GM23338 (cell line): ENCODE measurements at regions not wholly inside any gene's neighbourhood (a gene's known extent, or its start where the extent isn't known, plus 50 kb on each side); places are given as distances from the start of the nearest gene placed in this dataset.

ENCODE experiments used
- EZH2 ChIP-seq: fragments of 200-600 bp; sonication (generic); IDR thresholded peaks from one replicate; pipeline ENCODE4 v1.8.0; 2017; ENCODE audit warnings: antibody characterized with exemption, mild to moderate bottlenecking, low read depth; ENCODE audit not compliant: unreplicated experiment
- EZH2phosphoT487 ChIP-seq: fragments of 200-600 bp; sonication (generic); IDR thresholded peaks from one replicate; pipeline ENCODE4 v1.8.1; 2018; ENCODE audit warnings: antibody characterized with exemption; ENCODE audit not compliant: unreplicated experiment
- JUNB ChIP-seq: IDR thresholded peaks from one replicate; pipeline ENCODE4 v1.6.1; 2016; ENCODE audit warnings: antibody characterized with exemption; ENCODE audit not compliant: unreplicated experiment
- NANOG ChIP-seq: IDR thresholded peaks from 2 replicates; pipeline ENCODE4 v1.6.1; 2016; ENCODE audit warnings: antibody characterized with exemption, borderline replicate concordance
- POLR2AphosphoS5 ChIP-seq: IDR thresholded peaks from 2 replicates; pipeline ENCODE4 v1.6.1; 2016; ENCODE audit warnings: antibody characterized with exemption, low read depth
- STAT1 ChIP-seq: IDR thresholded peaks from one replicate; pipeline ENCODE4 v1.6.1; 2016; ENCODE audit warnings: antibody characterized with exemption; ENCODE audit not compliant: unreplicated experiment
- ZNF114 ChIP-seq: fragments of 250-450 bp; sonication (Bioruptor Pico); IDR thresholded peaks from 2 replicates; pipeline ENCODE4 v1.5.0; 2020; ENCODE audit warnings: mild to moderate bottlenecking, moderate library complexity
- TF ChIP-seq, protein P1 (sequence below): fragments of 250-450 bp; sonication (Bioruptor Pico); IDR thresholded peaks from 2 replicates; pipeline ENCODE4 v1.5.0; 2020; ENCODE audit warnings: mild to moderate bottlenecking, moderate library complexity
- TF ChIP-seq, protein P2 (sequence below): IDR thresholded peaks from one replicate; pipeline ENCODE4 v1.6.1; 2018; ENCODE audit warnings: antibody characterized with exemption; ENCODE audit not compliant: unreplicated experiment
- TF ChIP-seq, protein P3 (sequence below), 2 experiments: fragments of 200-600 bp in 1 of 2; sonication (generic) in 1 of 2; conservative IDR thresholded peaks; 2 replicates each; pipeline versions ENCODE4 v1.5.1 to v1.6.1; 2016 to 2017; ENCODE audit warnings: antibody characterized with exemption in 2 of 2, low read depth in 2 of 2, mild to moderate bottlenecking in 2 of 2, moderate library complexity in 1 of 2

DNA sequence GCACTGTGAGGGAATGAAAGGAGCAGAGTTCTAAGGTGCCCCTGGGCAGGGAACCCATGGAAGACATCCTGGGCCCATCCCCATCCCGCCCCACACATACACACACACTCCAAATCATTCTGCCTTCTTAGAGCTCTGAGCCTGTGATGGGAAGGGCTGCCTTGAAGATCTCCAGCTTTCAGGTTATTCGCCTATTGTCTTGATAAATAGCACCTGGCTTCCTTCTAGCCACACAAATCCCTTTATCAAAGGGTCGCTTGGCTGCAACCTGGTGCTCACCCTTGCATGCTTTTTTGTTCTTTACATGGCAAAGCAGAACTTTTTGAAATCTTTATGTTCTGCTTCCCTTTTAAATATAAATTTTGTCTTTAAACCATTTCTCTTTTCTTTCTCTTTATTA lies 112.2 kb upstream of the TMTC1 start (continued):
- TF ChIP-seq, protein P1, sequence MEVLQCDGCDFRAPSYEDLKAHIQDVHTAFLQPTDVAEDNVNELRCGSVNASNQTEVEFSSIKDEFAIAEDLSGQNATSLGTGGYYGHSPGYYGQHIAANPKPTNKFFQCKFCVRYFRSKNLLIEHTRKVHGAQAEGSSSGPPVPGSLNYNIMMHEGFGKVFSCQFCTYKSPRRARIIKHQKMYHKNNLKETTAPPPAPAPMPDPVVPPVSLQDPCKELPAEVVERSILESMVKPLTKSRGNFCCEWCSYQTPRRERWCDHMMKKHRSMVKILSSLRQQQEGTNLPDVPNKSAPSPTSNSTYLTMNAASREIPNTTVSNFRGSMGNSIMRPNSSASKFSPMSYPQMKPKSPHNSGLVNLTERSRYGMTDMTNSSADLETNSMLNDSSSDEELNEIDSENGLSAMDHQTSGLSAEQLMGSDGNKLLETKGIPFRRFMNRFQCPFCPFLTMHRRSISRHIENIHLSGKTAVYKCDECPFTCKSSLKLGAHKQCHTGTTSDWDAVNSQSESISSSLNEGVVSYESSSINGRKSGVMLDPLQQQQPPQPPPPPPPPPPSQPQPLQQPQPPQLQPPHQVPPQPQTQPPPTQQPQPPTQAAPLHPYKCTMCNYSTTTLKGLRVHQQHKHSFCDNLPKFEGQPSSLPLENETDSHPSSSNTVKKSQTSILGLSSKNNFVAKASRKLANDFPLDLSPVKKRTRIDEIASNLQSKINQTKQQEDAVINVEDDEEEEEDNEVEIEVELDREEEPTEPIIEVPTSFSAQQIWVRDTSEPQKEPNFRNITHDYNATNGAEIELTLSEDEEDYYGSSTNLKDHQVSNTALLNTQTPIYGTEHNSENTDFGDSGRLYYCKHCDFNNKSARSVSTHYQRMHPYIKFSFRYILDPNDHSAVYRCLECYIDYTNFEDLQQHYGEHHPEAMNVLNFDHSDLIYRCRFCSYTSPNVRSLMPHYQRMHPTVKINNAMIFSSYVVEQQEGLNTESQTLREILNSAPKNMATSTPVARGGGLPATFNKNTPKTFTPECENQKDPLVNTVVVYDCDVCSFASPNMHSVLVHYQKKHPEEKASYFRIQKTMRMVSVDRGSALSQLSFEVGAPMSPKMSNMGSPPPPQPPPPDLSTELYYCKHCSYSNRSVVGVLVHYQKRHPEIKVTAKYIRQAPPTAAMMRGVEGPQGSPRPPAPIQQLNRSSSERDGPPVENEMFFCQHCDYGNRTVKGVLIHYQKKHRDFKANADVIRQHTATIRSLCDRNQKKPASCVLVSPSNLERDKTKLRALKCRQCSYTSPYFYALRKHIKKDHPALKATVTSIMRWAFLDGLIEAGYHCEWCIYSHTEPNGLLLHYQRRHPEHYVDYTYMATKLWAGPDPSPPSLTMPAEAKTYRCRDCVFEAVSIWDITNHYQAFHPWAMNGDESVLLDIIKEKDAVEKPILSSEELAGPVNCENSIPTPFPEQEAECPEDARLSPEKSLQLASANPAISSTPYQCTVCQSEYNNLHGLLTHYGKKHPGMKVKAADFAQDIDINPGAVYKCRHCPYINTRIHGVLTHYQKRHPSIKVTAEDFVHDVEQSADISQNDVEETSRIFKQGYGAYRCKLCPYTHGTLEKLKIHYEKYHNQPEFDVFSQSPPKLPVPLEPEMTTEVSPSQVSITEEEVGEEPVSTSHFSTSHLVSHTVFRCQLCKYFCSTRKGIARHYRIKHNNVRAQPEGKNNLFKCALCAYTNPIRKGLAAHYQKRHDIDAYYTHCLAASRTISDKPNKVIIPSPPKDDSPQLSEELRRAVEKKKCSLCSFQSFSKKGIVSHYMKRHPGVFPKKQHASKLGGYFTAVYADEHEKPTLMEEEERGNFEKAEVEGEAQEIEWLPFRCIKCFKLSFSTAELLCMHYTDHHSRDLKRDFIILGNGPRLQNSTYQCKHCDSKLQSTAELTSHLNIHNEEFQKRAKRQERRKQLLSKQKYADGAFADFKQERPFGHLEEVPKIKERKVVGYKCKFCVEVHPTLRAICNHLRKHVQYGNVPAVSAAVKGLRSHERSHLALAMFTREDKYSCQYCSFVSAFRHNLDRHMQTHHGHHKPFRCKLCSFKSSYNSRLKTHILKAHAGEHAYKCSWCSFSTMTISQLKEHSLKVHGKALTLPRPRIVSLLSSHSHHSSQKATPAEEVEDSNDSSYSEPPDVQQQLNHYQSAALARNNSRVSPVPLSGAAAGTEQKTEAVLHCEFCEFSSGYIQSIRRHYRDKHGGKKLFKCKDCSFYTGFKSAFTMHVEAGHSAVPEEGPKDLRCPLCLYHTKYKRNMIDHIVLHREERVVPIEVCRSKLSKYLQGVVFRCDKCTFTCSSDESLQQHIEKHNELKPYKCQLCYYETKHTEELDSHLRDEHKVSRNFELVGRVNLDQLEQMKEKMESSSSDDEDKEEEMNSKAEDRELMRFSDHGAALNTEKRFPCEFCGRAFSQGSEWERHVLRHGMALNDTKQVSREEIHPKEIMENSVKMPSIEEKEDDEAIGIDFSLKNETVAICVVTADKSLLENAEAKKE (CRISPR knock-in tag) = no peak
- TF ChIP-seq JUNB (no peak), ZNF114 (CRISPR knock-in tag) (no peak), NANOG (no peak), POLR2AphosphoS5 (no peak), STAT1 (no peak), EZH2 (no peak), EZH2phosphoT487 (no peak)
- TF ChIP-seq, protein P2, sequence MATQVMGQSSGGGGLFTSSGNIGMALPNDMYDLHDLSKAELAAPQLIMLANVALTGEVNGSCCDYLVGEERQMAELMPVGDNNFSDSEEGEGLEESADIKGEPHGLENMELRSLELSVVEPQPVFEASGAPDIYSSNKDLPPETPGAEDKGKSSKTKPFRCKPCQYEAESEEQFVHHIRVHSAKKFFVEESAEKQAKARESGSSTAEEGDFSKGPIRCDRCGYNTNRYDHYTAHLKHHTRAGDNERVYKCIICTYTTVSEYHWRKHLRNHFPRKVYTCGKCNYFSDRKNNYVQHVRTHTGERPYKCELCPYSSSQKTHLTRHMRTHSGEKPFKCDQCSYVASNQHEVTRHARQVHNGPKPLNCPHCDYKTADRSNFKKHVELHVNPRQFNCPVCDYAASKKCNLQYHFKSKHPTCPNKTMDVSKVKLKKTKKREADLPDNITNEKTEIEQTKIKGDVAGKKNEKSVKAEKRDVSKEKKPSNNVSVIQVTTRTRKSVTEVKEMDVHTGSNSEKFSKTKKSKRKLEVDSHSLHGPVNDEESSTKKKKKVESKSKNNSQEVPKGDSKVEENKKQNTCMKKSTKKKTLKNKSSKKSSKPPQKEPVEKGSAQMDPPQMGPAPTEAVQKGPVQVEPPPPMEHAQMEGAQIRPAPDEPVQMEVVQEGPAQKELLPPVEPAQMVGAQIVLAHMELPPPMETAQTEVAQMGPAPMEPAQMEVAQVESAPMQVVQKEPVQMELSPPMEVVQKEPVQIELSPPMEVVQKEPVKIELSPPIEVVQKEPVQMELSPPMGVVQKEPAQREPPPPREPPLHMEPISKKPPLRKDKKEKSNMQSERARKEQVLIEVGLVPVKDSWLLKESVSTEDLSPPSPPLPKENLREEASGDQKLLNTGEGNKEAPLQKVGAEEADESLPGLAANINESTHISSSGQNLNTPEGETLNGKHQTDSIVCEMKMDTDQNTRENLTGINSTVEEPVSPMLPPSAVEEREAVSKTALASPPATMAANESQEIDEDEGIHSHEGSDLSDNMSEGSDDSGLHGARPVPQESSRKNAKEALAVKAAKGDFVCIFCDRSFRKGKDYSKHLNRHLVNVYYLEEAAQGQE = no peak
- TF ChIP-seq, protein P3, sequence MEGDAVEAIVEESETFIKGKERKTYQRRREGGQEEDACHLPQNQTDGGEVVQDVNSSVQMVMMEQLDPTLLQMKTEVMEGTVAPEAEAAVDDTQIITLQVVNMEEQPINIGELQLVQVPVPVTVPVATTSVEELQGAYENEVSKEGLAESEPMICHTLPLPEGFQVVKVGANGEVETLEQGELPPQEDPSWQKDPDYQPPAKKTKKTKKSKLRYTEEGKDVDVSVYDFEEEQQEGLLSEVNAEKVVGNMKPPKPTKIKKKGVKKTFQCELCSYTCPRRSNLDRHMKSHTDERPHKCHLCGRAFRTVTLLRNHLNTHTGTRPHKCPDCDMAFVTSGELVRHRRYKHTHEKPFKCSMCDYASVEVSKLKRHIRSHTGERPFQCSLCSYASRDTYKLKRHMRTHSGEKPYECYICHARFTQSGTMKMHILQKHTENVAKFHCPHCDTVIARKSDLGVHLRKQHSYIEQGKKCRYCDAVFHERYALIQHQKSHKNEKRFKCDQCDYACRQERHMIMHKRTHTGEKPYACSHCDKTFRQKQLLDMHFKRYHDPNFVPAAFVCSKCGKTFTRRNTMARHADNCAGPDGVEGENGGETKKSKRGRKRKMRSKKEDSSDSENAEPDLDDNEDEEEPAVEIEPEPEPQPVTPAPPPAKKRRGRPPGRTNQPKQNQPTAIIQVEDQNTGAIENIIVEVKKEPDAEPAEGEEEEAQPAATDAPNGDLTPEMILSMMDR (conservative IDR thresholded peaks at IDR 0.05; ENCODE audit: low read depth in 2 of 2) = no peak
